ENCODE measurements at regions not wholly inside any gene's neighbourhood (a gene's known extent, or its start where the extent isn't known, plus 50 kb on each side); places are given as distances from the start of the nearest gene placed in this dataset.
"Not testable (repeated sequence)": the region's sequence is repeated elsewhere in the genome, so short reads cannot be mapped to it uniquely, and the experiment has no call there.

DNA sequence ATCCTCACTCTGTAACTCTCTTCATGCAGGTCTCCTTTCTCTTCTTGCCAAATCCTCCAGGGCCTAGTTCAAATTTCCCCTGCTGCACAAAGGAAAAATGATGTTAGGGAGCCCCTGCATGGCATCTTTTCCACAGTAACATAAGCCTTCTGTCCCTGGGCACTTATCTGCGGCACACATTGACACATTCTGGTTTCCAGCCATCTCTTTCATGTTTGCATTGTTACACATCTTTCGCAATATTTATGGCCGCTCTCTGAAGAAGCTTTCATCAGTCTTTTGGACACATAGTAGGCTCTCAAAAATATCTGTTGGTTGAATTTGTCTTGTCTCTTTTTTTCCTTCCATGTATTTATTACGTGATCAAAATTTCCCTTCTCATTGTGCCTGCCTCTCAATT lies 1806.1 kb upstream of the PIK3C3 start:
- ChIA-PET CTCF (no interaction called here), POLR2A (no interaction called here)
- DNase-seq (ENCODE audit: extremely low spot score), result no peak
- TF ChIP-seq ARNT (IDR thresholded peaks at IDR 0.05), result no peak
- no peak for TF ChIP-seq HDGF (IDR thresholded peaks at IDR 0.05; ENCODE audit: borderline replicate concordance)
- no peak for TF ChIP-seq FOXA1 (IDR thresholded peaks at IDR 0.05)

DNA sequence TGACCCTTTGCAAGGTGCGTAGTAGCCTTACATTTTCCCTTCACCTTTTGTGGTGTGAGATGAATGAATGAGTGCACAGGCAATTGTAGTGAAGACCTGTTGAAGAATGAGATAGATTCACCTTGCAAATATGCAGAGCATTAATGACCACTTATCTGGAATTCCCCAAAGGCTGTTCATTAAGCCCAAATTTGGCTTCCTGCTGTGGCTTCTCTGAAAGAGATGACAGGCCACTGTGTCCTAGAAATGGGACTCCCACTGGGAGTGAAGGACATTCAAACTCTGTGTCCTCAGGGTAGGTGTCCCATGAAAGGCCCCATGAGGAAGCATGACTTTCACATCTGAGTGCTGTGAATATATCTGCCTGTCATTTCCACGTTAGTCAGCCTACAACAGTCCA lies 1821.8 kb upstream of the PIK3C3 start:
- DNase-seq (ENCODE audit: extremely low spot score), result no peak
- POLR2A ChIA-PET, result no interaction called here
- no peak for TF ChIP-seq CTBP1 (IDR thresholded peaks at IDR 0.05; ENCODE audit: borderline replicate concordance)
- TF ChIP-seq, protein P1, sequence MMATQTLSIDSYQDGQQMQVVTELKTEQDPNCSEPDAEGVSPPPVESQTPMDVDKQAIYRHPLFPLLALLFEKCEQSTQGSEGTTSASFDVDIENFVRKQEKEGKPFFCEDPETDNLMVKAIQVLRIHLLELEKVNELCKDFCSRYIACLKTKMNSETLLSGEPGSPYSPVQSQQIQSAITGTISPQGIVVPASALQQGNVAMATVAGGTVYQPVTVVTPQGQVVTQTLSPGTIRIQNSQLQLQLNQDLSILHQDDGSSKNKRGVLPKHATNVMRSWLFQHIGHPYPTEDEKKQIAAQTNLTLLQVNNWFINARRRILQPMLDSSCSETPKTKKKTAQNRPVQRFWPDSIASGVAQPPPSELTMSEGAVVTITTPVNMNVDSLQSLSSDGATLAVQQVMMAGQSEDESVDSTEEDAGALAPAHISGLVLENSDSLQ (IDR thresholded peaks at IDR 0.05), result no peak
- no peak for TF ChIP-seq FOXK2 (IDR thresholded peaks at IDR 0.05)
- no peak for TF ChIP-seq ELF4 (IDR thresholded peaks at IDR 0.05)
- no peak for TF ChIP-seq FOXM1 (IDR thresholded peaks at IDR 0.05; ENCODE audit: borderline replicate concordance)
- TF ChIP-seq ZNF384 (IDR thresholded peaks at IDR 0.05), result no peak
- TF ChIP-seq LEF1 (IDR thresholded peaks at IDR 0.05; ENCODE audit: borderline replicate concordance), result no peak
- no peak for TF ChIP-seq FOXA1 (IDR thresholded peaks at IDR 0.05)
- TF ChIP-seq ARNT (IDR thresholded peaks at IDR 0.05), result no peak
- TF ChIP-seq SUZ12 (IDR thresholded peaks at IDR 0.05), result no peak
- no peak for TF ChIP-seq L3MBTL2 (conservative IDR thresholded peaks at IDR 0.05)
- no peak for TF ChIP-seq TARDBP (IDR thresholded peaks at IDR 0.05)
- CTCF ChIA-PET, result no interaction called here

DNA sequence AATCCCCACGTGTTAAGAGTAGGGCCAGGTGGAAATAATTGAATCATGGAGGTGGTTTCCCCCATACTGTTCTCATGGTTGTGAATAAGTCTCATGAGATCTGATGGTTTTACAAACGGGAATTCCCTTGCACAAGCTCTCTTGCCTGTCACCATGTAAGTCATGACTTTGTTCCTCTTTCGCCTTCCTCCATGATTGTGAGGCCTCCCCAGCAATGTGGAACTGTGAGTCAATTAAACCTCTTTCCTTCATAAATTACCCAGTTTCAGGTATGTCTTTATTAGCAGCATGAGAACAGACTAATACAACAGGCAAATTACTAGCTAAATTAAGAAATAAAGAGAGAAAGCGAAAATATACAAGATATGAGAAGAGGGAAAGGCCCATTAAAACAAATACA lies 1822.6 kb upstream of the PIK3C3 start:
- POLR2A ChIA-PET; CTCF ChIA-PET; DNase-seq (ENCODE audit: extremely low spot score): not testable (repeated sequence)

DNA sequence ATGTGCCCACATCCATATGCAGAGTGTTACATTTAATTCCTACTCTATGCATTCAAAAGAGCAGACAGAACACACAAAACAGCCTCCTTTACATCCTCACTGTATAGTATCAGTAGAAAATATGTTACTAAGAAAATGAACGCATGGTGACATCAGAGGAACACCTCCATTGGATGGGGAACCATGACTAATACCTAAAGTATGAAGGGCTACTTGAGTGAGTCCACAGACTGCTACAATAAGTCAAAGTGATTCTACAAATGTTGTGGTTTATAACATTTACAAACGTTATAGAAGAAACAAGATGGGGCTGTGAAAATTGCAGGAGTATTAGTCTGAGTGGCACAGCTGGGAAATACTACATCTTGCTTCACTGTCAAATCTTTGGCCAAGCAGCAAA lies 1830.9 kb upstream of the PIK3C3 start:
- no peak for TF ChIP-seq FOXA1 (IDR thresholded peaks at IDR 0.05)
- TF ChIP-seq BHLHE40 (IDR thresholded peaks at IDR 0.05; ENCODE audit: borderline replicate concordance), result no peak
- DNase-seq (ENCODE audit: extremely low spot score), result no peak
- ChIA-PET POLR2A (no interaction called here), CTCF (no interaction called here)

DNA sequence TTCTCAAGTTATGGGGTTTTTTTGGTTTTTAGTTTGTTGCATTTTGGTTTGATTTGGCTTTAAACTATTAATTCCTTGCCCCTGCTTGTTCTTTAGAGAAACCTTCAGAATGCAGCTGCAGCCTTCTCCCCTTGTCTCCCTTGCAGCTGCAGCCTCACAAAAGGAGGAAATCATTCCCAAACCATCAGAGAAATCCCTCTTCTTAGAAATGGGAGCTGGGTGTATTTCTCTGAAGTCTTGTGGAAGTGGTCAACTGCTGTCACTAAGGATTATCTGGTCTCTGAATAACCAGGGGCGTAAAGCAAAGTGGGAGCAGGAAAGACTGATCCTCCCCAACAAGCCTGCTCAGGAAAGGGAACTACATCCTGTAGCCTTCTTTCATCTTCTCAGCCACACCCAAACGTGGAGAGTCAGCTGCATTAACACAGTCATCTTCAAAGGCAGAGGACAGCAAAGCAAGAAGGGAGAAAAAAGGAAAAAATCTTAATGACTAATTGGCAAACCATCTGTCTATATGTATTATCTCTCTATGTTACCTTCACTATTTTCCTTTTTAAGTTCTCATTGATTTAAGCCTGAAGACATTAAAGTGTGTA lies 1834.1 kb upstream of the PIK3C3 start:
- POLR2A ChIA-PET, result no interaction called here

DNA sequence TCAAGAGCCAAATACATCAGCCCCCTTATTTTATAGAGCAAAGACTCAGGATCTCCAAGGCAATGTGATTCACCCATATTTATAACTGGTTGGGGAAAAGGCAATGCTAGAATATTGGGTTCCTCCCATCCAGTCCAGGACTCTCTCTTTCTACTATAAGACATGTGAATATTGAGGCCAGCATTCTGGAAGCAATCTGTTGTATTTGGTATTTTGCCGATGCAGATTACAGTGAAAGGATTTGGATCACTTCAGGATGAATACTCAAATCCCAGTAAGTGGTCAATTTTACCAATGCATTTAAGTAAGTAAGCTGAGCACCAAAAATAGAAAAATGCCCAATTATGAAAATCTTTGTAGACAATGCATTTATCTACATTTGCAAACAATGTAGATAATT lies 1834.7 kb upstream of the PIK3C3 start:
- ChIA-PET CTCF (interaction anchor here (0.8 kb wide), 1 partner anchor 26 kb away, joined by 3 read pairs; no protein-coding TSS in a partner anchor), POLR2A (no interaction called here)
- DNase-seq (ENCODE audit: extremely low spot score), result no peak
- TF ChIP-seq ARNT (IDR thresholded peaks at IDR 0.05), result no peak
- TF ChIP-seq BHLHE40 (IDR thresholded peaks at IDR 0.05; ENCODE audit: borderline replicate concordance), result no peak

More for the DNA sequence above, 1834.1 kb upstream of the PIK3C3 start:
- no peak for DNase-seq (ENCODE audit: extremely low spot score)
- TF ChIP-seq FOXA1 (IDR thresholded peaks at IDR 0.05) (no peak), CTBP1 (IDR thresholded peaks at IDR 0.05; ENCODE audit: borderline replicate concordance) (no peak), SUZ12 (IDR thresholded peaks at IDR 0.05) (no peak), HDGF (IDR thresholded peaks at IDR 0.05; ENCODE audit: borderline replicate concordance) (no peak), ZNF384 (IDR thresholded peaks at IDR 0.05) (no peak), LEF1 (IDR thresholded peaks at IDR 0.05; ENCODE audit: borderline replicate concordance) (no peak), FOXM1 (IDR thresholded peaks at IDR 0.05; ENCODE audit: borderline replicate concordance) (no peak), BHLHE40 (IDR thresholded peaks at IDR 0.05; ENCODE audit: borderline replicate concordance) (no peak), ARNT (IDR thresholded peaks at IDR 0.05) (no peak), SP1 (IDR thresholded peaks at IDR 0.05) (no peak)
- TF ChIP-seq, protein P1 (IDR thresholded peaks at IDR 0.05), result no peak
- CTCF ChIA-PET, result interaction anchor here (0.8 kb wide), 1 partner anchor 25 kb away, joined by 3 read pairs; no protein-coding TSS in a partner anchor

DNA sequence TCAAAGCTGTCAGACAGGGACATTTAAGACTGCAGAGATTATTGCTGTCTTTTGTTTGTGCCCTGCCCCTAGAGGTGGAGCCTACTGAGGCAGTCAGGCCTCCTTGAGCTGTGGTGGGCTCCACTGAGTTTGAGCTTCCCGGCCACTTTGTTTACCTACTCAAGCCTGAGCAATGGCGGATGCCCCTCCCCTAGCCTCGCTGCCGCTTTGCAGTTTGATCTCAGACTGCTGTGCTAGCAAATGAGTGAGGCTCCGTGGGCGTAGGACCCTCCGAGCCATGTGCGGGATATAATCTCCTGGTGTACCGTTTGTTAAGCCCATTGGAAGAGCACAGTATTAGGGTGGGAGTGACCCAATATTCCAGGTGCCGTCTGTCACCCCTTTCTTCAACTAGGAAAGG lies 1835.5 kb upstream of the PIK3C3 start:
- DNase-seq (ENCODE audit: extremely low spot score); POLR2A ChIA-PET; CTCF ChIA-PET: not testable (repeated sequence)

DNA sequence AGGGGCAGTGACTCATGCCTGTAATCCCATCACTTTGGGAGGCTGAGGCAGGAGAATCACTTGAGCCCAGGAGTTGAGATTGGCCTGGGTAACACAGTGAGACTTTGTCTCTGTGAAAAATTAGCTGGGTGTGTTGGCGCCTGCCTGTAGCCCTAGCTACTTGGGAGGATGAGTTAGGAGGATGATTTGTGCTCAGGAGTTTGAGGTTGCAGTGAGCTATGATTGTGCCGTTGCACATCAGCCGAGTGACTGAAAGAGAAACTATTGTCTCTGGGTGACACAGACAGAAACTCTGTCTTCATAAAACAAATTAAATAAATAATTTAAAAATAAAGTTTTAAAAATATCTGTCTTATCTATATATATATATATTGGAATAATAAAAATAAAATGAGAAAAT lies 1844.6 kb upstream of the PIK3C3 start:
- ChIA-PET POLR2A (no interaction called here), CTCF (no interaction called here)
- TF ChIP-seq, protein P1 (IDR thresholded peaks at IDR 0.05), result no peak
- TF ChIP-seq ELF4 (IDR thresholded peaks at IDR 0.05) (no peak), FOXM1 (IDR thresholded peaks at IDR 0.05; ENCODE audit: borderline replicate concordance) (no peak), HDGF (IDR thresholded peaks at IDR 0.05; ENCODE audit: borderline replicate concordance) (no peak), LEF1 (IDR thresholded peaks at IDR 0.05; ENCODE audit: borderline replicate concordance) (no peak), BHLHE40 (IDR thresholded peaks at IDR 0.05; ENCODE audit: borderline replicate concordance) (no peak)
- DNase-seq (ENCODE audit: extremely low spot score), result no peak

All from HEK293T (cell line).